Jurkat, Clone E6-1 (cell line): ENCODE measurements at regions not wholly inside any gene's neighbourhood (a gene's known extent, or its start where the extent isn't known, plus 50 kb on each side); places are given as distances from the start of the nearest gene placed in this dataset.
"Not testable (repeated sequence)": the region's sequence is repeated elsewhere in the genome, so short reads cannot be mapped to it uniquely, and the experiment has no call there.

Source experiments
- DNase-seq: peaks from one replicate; pipeline ENCODE4 v3.0.0-alpha.2; 2011; ENCODE audit warnings: low read depth, low spot score
- H3K4me3 ChIP-seq: 2 replicates; pipeline ENCODE4 v1.5.1; 2011; ENCODE audit warnings: mild to moderate bottlenecking, low read length, control low read depth, moderate library complexity

DNA sequence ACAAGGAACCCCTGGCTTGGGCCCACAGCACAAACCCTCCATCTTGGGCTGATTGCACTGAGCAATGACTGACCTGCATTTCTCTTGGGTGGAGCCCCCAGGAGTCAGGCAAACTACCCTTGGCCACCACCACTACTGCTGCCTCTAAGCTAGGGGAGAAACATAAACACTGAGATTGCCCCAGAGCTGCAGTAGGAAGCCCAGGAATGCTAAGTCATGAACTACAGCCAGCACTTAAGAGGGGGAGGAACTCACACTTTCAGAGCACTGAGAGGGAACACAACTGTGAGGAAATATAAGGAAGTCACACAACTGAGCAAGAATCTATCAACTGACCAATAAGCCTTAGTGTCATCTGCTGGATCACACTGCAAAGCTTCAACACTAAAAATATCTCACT, 111.6 kb upstream of the PPP3CA start:
- H3K4me3 ChIP-seq: no peak overlapping the region
- DNase-seq: no peak

DNA sequence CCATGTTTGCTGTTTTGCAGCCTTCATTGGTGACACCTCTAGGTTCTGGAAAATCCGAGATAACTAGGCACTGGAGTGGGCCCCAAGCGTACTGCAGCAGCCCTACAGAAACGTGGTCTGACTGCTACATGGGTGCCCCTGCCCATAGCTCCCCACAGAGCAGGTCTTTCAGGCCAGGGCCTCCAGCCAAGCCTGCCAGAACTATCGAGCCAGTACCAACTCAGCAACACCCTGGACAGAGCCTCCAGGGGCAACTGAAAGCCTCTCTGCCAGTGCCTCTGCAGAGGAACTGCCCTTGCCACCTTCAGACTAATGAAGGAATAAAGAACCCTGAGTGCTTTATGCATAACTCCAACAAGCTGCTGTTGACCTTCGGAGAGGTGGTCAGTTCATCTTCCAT, 111.1 kb upstream of the PPP3CA start:
- no peak for DNase-seq
- no peak overlapping the region for H3K4me3 ChIP-seq

DNA sequence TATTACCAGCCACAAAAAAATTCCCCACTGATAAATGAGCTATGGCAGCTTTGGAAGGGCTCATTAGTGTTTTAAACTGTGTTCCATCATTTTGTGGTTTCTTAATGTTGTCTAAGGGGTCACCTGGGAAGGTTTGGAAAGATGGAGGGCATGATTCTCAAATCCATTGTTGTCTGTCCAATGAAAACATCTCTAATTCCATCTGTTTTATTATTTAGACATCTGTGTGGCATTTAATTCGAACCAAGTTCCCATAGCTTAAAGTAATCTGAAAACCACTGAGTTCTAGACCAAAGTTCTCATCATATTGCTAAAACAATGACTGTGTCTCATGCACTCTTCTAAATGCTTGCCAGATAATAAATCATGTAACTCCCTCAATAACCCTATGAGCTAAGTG, 103.8 kb upstream of the PPP3CA start:
- no peak overlapping the region for H3K4me3 ChIP-seq
- no peak for DNase-seq

DNA sequence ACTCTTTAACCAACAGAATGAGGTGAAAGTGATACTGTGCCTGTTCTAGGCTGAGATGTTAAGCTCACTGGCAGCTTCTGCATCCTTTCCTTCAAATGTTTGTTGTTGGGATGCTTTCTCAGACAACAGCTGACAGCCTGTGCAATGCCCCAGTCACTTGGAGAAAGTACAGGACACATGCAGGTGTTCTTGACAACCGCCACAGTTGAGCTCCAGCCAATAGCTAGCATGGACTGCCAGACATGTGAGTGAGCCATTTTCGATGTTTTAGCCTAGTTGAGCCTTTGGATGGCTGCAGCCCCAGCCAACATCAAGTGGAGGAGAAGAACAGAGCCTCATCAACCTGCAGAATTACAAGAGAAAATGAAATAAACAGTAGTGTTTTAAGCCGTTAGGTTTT, 94.1 kb upstream of the PPP3CA start:
- H3K4me3 ChIP-seq: no peak overlapping the region
- DNase-seq: no peak

DNA sequence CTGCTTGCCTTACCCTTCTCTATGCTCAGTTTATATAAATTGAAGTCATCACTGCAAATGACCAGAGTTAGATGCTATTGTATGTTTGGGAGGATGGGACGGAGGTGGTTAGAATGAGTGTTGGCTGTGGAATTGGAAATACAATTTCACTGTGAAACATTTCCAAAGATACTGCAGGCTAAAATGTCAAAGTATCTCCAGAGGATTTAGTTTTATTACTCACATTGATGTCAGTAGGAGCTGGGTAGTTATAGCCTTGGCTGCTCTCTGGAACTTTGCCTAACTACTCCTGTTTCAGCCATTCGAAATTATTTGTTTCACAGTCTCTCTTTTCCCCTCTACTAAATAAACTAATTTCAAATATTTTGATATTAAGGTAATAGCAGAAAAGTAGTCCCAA, 92.6 kb upstream of the PPP3CA start:
- no peak overlapping the region for H3K4me3 ChIP-seq
- DNase-seq: no peak

DNA sequence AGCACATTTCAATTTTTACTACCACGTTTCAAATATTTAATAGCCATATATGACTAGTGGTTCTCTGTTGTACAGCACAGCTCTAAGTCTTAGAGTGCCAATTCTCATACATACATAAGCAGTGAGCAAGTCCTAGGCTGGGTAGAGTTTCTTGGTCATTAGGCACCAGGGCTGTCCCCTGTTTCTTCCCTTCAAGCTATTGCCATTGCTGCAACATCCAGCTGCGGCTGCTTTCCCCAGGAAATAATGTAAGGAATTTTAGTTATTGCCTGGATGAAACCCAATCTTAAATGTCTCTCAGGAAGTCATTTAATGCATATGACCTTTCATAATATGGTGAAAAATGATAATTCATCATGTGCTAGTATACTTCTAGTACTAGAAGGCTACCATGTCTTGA, 74.1 kb upstream of the PPP3CA start:
- DNase-seq: no peak
- no peak overlapping the region for H3K4me3 ChIP-seq

DNA sequence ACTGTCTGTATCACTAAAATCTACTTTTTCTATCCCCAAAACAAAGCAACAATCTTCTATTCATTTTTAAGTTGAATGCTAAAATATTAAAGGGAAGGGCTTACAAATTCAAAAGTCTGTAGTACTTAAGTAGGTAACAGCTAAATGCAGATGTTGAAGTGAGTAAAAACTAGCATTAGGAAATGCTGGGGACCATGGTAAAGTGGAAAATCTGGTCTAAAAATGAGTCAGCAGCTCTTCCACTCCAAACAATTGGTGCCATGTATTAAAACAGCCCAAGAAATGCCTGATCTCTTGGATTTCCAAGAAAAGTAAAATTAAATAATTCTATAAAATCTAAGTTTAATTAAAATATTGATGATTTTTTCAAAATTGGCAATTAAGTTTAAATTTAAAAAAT, 73.3 kb upstream of the PPP3CA start:
- no peak for DNase-seq
- no peak overlapping the region for H3K4me3 ChIP-seq

DNA sequence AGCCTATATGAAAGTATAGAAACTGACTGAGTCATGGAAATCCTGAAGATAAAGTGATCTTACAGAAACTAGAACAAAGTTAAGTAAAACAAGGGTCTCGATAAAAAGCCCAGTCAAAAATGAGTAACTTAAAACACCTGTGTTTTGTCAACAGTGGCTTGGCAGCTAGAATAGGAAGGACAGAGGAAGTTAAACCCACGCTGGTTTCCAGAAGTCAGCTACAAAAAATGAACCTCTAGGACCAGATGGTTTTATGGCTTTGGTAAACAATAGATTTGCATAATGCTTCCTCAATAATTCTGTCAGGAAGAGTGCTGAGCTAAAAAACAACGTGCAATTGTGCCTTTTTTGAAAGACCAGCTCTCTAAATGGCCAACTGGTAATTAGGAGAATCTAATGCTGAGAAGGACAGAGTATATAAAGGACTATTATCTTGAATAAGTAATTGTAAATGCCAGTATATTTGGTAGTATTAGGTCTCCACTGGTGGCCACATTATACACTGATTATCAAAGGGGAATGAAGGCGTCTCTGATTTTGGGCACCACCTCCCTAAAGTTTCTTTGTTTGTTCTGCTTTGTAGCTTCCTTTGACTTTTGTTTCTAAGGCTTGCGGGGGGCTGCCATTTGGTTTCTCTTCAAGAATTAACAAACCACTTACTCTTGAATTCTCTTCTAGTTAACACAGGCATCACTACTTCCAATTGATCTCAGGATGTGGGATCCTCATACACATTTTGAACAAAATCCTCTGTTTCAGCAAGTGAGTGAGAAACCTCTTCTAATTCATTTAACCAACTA, 72.2 kb upstream of the PPP3CA start:
- no peak overlapping the region for H3K4me3 ChIP-seq
- peak; percentile 73 for DNase-seq

DNA sequence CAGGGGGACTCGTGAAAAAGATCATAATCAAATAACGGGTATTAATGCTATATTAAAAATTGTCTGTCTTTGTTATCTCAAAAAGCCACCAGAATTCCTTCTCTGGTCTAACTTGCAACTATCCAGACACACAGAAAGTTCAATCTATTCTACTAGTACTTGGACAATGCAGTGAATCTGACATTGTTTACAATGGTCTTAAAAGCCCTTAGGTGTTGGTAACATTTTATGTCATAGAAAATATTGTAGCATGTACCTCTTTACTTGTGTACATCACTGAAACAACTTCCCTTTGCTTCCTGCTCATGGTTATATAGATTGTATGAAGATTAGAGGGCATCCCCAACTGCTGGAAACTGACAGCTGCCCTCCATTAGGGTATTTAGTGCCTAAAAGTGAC, 71.1 kb upstream of the PPP3CA start:
- H3K4me3 ChIP-seq: no peak overlapping the region
- DNase-seq: no peak

DNA sequence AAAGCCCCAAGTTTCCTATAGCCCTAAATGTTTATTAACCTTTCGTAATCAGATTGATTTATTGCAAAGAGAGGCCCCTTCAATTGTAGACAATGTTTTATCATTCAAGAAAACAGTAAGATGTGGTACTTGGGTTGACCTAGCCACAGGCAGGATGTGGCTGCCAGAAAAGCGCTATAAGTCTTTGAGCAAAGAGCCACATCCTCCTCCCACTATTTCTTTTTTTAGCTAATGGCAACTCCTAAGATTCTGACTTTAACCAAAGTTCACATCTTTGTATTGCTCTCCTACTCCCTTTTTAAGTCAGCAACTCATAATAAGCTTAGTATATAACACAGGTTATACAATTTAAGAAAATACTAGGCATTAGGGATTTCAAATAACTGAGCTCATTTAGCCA, 70.7 kb upstream of the PPP3CA start:
- DNase-seq: peak; percentile 88
- H3K4me3 ChIP-seq: no peak overlapping the region

DNA sequence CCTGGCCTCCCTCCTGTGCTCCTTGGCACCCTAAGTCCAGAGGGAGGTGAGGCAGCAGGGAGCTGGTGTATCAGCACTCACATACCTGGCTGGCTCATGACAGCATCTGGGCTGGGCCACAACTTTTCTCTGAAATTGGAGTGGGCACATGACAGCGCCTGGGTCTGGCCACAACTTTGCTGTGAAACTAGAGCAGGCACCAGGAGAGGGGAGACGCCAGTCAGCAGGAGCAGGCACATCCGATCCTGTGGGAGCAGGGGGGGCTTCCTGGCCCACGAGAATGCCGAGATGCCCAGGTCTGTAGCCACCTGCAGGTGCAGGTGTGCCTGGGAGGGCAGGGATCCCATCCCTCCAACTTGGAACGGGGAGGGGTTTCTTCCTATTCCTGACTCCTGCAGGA, 69.7 kb upstream of the PPP3CA start:
- DNase-seq: no peak
- no peak overlapping the region for H3K4me3 ChIP-seq

DNA sequence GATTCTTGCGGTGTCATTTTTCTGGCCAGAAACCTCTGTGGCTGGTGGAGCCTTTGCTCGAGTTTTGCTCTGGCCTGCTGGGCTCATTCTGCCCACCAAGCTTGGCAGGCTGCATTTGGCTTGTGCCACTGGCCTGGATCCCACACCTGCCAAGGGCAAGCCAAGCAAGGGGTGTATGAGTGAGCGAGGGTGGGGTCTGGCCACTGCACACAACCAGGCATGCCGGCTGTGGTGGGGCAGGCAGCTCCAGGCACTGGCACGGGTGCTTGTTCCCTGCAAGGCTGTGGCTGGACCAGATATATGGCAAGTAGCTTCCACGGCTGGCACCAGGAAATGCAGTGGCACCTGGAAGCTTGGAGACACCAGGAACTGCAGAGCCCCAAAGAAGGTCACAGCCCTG, 68.6 kb upstream of the PPP3CA start:
- no peak for DNase-seq
- no peak overlapping the region for H3K4me3 ChIP-seq

DNA sequence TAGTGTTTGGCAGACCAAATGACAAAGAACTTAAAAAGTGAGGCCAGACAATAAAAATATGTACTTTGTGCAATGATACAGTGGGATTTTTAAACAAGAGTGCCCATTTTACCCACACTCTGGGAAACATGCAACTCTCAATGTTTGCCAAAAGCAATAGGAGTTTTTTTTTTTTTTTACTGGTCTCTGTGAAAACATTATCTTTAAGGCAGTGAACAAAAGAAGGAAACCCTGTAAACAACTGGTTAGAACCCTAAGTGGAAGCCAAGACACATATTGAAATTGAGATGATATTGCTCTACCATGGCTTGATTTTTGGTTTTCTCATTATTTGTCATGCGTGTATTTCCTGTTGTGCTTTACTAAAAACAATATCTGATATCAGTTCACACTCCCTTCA, 67.2 kb upstream of the PPP3CA start:
- H3K4me3 ChIP-seq: no peak overlapping the region
- no peak for DNase-seq

DNA sequence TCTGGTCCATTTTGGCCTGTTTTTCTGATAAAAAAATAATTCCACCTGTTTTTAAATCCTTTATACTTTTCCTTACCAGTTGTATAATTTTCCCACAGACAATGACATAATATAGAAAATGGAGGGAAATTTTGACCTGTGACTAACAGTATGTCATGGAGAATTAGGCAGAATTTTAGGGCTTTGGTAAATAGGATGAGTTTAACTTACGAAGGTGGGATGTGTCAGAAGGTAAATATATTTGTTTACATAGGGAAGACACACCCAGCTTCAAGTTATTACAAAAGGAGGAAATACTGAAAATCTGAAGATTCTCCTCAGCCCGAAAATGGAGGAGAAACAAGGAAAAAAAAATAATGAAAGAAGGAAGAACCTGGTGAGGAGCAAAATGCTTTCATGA, 64.6 kb upstream of the PPP3CA start:
- no peak for DNase-seq
- no peak overlapping the region for H3K4me3 ChIP-seq

DNA sequence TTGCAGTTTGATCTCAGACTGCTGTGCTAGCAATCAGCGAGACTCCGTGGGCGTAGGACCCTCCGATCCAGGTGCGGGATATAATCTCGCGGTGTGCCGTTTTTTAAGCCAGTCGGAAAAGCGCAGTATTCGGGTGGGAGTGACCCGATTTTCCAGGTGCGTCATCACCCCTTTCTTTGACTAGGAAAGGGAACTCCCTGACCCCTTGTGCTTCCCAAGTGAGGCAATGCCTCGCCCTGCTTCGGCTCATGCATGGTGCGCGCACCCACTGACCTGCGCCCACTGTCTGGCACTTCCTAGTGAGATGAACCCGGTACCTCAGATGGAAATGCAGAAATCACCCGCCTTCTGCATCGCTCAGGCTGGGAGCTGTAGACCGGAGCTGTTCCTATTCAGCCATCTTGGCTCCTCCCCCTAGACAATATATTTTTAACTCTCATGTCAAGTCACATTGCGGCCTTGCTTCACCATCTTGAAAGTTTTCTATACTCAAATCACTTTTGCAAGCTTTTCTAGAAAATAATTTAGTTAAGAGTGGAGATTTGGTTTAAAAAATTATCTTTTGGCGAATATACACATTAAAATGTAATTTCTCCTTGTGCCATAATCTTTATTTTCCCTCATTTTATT, 64.1 kb upstream of the PPP3CA start:
- H3K4me3 ChIP-seq, DNase-seq: not testable (repeated sequence)

DNA sequence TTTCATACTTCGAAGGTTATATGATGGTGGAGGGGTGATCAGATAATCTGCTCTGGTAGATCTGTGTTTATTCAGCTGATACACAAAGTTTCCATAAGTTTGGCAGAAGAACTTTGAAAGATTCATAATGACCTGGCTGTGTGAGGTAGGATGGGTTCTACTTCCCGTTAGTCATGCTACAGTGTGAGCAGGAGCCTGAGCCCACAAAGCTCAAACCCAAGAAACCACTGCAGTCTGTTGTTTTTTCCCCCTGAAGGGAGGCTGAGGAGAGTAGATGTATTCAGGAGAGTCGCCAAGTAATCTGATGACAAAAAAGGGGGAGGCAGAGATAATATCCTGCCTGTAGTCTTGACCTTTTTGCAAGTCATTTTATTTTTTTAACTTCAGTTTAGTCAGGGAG, 52.8 kb upstream of the PPP3CA start:
- no peak for DNase-seq
- no peak overlapping the region for H3K4me3 ChIP-seq

DNA sequence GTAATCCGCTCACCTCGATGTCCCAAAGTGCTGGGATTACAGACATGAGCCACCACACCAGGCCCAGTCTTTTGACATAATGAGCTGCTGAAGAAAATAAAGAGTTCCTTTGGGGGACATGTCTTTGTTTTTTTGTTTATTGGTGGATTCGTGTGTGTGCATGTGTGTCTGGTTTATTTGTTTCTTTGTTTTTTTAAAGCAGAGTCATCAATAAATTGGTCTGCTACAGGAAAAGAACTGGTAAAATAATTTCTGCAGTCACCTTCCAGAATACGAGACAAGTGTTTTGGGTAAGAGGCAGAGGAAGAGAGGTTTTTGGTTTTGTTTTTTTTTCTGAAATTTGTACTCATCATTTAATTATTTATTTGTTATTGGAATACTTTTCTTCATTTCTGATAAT, 51.5 kb upstream of the PPP3CA start:
- H3K4me3 ChIP-seq: no peak overlapping the region
- DNase-seq: no peak
